PFSK-1 (cell line): ENCODE measurements at regions not wholly inside any gene's neighbourhood (a gene's known extent, or its start where the extent isn't known, plus 50 kb on each side); places are given as distances from the start of the nearest gene placed in this dataset.

ENCODE experiments used
- FOXP2 ChIP-seq: optimal IDR thresholded peaks from 2 replicates; pipeline ENCODE3; 2011; ENCODE audit warnings: borderline replicate concordance, control low read depth, inconsistent platforms; ENCODE audit not compliant: insufficient read depth; ENCODE audit errors: extremely low read length, extremely low read depth
- POLR2AphosphoS5 ChIP-seq: IDR thresholded peaks from 2 replicates; pipeline ENCODE4 v1.6.1; 2012; ENCODE audit warnings: low read depth, mild to moderate bottlenecking, control low read depth, low read length, moderate library complexity
- SIN3A ChIP-seq: IDR thresholded peaks from 2 replicates; pipeline ENCODE4 v1.6.1; 2012; ENCODE audit warnings: mild to moderate bottlenecking, low read length, moderate library complexity, borderline replicate concordance; ENCODE audit not compliant: insufficient read depth
- TAF1 ChIP-seq: IDR thresholded peaks from 2 replicates; pipeline ENCODE4 v1.6.1; 2012; ENCODE audit warnings: low read length, control low read depth, borderline replicate concordance; ENCODE audit not compliant: insufficient read depth
- TF ChIP-seq, protein P1 (sequence below), 2 experiments: IDR thresholded peaks; 2 replicates each; pipeline versions ENCODE4 v1.6.1 to v1.8.0; 2011 to 2012; ENCODE audit warnings: low read depth in 2 of 2, low read length in 2 of 2, control low read depth in 1 of 2, inconsistent platforms in 1 of 2, mild to moderate bottlenecking in 1 of 2, moderate library complexity in 1 of 2; ENCODE audit not compliant: insufficient read depth in 1 of 2

DNA sequence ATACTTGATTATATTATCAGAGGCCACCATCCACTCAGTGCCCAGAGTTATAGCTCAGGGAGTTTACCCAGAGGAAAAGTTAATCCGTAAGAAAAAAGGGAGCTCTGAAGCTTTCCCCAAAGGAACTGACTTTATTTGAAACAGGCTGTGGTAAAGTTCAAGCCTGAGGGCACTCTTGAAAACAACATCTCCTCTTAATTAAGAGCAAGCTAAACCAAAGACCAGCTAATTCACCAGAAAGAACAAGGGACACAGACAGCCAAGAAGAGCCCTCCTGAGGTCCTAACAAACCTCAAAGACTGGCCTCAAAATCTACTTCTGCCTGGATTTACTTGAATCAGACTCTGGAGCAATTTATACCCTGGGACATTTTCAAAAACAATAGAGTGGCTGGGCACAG, 159.6 kb upstream of the CHST15 start:
- TF ChIP-seq FOXP2 (no peak), TAF1 (no peak), POLR2AphosphoS5 (no peak), SIN3A (no peak)

DNA sequence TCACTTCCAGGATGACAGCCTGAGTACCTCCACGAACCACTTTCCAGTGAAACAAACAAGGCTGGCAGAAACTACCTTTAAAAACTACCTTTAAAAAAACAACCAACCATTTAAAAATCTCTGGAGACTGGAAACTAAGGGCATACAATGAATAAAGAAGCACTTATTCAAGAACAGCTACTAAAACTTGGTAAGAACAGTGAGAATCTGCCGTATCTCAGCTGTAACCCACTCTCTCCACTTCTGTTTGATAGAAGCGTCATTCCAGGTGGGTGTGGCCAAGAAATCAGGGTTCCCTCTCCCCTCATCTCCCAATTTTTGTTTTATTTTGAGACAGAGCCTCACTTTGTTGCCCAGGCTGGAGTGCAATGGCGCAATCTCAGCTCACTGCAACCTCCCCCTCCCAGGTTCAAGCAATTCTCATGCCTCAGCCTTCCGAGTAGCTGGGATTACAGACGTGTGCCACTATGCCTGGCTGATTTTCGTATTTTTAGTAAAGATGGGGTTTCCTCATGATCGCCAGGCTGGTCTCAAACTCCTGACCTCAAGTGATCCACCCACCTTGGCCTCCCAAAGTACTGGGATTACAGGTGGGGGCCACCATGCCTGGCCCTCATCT, 158.8 kb upstream of the CHST15 start:
- TF ChIP-seq SIN3A, result no peak
- TF ChIP-seq, protein P1, sequence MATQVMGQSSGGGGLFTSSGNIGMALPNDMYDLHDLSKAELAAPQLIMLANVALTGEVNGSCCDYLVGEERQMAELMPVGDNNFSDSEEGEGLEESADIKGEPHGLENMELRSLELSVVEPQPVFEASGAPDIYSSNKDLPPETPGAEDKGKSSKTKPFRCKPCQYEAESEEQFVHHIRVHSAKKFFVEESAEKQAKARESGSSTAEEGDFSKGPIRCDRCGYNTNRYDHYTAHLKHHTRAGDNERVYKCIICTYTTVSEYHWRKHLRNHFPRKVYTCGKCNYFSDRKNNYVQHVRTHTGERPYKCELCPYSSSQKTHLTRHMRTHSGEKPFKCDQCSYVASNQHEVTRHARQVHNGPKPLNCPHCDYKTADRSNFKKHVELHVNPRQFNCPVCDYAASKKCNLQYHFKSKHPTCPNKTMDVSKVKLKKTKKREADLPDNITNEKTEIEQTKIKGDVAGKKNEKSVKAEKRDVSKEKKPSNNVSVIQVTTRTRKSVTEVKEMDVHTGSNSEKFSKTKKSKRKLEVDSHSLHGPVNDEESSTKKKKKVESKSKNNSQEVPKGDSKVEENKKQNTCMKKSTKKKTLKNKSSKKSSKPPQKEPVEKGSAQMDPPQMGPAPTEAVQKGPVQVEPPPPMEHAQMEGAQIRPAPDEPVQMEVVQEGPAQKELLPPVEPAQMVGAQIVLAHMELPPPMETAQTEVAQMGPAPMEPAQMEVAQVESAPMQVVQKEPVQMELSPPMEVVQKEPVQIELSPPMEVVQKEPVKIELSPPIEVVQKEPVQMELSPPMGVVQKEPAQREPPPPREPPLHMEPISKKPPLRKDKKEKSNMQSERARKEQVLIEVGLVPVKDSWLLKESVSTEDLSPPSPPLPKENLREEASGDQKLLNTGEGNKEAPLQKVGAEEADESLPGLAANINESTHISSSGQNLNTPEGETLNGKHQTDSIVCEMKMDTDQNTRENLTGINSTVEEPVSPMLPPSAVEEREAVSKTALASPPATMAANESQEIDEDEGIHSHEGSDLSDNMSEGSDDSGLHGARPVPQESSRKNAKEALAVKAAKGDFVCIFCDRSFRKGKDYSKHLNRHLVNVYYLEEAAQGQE (IDR thresholded peaks at IDR 0.05; ENCODE audit: insufficient read depth in 1 of 2, low read depth in 2 of 2, low read length in 2 of 2), result no peak
- no peak for TF ChIP-seq POLR2AphosphoS5
- no peak for TF ChIP-seq TAF1
- no peak for TF ChIP-seq FOXP2

DNA sequence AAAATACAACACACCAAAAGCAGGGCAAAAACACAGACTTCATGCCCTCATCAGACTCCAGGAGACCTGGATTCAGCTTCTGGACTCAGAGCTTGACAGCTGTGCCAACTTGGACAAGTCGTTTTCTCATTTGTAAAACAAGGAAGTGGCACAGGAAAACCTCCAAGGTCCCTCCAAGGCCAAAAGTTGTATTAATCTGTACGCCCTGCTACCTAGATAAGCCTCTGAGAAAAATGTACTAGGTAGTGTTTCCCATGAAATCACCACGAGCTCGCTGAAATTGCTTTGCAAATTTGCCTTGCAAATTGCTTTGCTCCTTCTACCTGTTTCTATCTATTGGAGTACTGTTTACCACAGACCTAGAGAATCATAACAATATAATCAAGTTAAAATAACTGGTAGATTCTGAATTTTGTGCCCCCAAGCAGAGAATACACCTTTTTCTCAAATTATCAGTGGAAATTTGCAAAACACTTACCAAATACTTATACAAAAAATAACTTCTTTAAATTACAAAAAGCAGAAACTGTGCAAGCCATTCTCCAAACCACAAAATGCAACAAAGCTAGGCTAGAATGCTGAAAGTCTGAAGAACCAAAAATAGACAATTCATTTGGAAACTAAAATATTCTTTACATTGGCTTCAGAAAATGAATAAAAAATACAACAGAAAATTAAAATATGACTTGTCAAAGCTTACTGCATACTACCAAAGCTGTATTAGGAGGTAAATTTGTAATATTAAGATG, 158.1 kb upstream of the CHST15 start:
- TF ChIP-seq FOXP2 (no peak), TAF1 (no peak), POLR2AphosphoS5 (no peak)
- TF ChIP-seq, protein P1 (IDR thresholded peaks at IDR 0.05; ENCODE audit: insufficient read depth in 1 of 2, low read depth in 2 of 2, low read length in 2 of 2), result no peak

DNA sequence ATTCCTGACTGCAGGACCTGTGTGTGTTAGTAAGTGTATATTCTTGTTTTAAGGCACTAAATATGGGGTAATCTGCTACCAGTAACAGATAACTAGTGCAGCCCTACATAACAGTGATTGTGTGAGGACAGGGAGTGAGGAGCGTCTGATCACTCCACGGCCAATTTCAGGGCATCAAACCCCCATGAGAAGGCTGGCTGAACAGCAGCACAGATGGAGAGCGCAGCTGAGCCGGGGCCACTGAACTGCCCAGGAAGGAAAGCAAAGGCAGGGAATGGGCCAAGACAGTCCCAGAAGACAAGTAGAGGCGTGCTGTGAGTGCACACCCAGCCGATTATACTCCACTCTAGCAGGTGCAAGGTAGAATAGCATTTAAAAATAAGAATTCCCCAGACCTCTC, 157.1 kb upstream of the CHST15 start:
- TF ChIP-seq FOXP2 (no peak), TAF1 (no peak), SIN3A (no peak), POLR2AphosphoS5 (no peak)
- TF ChIP-seq, protein P1 (IDR thresholded peaks at IDR 0.05; ENCODE audit: insufficient read depth in 1 of 2, low read depth in 2 of 2, low read length in 2 of 2), result no peak

DNA sequence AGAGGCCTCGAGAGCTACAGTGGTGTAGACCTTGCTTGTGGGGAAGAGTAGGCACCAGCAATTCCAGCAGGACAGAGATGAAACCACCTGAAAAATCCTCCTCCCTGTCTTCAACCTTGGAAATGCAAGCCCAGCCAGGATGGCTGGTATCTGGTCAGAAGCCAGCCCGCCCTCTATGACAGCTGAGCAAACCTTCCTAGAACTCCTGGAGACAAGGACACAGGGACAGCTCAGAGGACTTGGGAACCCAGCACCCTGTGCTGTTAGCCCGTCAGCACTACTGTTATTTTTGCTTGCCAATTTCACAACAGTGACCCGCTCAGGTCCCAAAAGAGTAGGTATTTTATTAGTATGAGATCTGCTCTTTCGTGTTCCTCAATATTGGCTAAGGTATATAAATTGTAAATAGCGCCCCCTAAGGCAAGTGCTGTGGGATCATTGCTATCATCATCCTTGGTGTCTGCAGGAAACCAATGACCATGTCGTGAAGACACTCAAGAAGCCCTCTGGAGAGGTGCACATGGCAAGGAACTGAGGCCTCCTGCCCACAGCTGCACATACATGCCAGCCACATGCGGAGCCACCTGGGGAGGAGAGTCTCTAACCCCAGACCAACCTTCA, 156.5 kb upstream of the CHST15 start:
- TF ChIP-seq POLR2AphosphoS5, result no peak
- no peak for TF ChIP-seq FOXP2
- no peak for TF ChIP-seq TAF1
- TF ChIP-seq, protein P1 (IDR thresholded peaks at IDR 0.05; ENCODE audit: insufficient read depth in 1 of 2, low read depth in 2 of 2, low read length in 2 of 2), result no peak
- TF ChIP-seq SIN3A, result no peak
